DMS79 treated with DMSO at 0.1 percent for 48 hours (cell line): ENCODE measurements at regions not wholly inside any gene's neighbourhood (a gene's known extent, or its start where the extent isn't known, plus 50 kb on each side); places are given as distances from the start of the nearest gene placed in this dataset.

Source experiments
- DNase-seq: peaks from one replicate; lab custom pipeline; 2025; lab: John Stamatoyannopoulos, UW

- DNase-seq, result no peak
Measured at GRCh38 chr7:124330731-124331407, 298.0 kb upstream of the TMEM229A start.

- DNase-seq, result no peak
Measured at GRCh38 chr7:124328774-124329173, 295.9 kb upstream of the TMEM229A start.

GRCh38 chr7:124324262-124324661 is 291.4 kb upstream of the TMEM229A start:
- DNase-seq, result no peak

GRCh38 chr7:124323597-124323996 is 290.7 kb upstream of the TMEM229A start:
- no peak for DNase-seq

GRCh38 chr7:124322561-124322960 is 289.7 kb upstream of the TMEM229A start:
- DNase-seq, result no peak

GRCh38 chr7:124318721-124319450 is 286.0 kb upstream of the TMEM229A start:
- DNase-seq, result no peak

- no peak for DNase-seq
Measured at GRCh38 chr7:124310934-124311390, 278.1 kb upstream of the TMEM229A start.

GRCh38 chr7:124308384-124308783 is 275.5 kb upstream of the TMEM229A start:
- no peak for DNase-seq

GRCh38 chr7:124295289-124295688 is 262.4 kb upstream of the TMEM229A start:
- no peak for DNase-seq

- DNase-seq, result no peak
Measured at GRCh38 chr7:124284937-124285336, 252.1 kb upstream of the TMEM229A start.

- DNase-seq, result no peak
Measured at GRCh38 chr7:124276005-124276622, 243.2 kb upstream of the TMEM229A start.

GRCh38 chr7:124275411-124275810 is 242.5 kb upstream of the TMEM229A start:
- no peak for DNase-seq

- DNase-seq, result no peak
Measured at GRCh38 chr7:124269774-124270173, 236.9 kb upstream of the TMEM229A start.

- DNase-seq, result no peak
Measured at GRCh38 chr7:124267154-124267553, 234.3 kb upstream of the TMEM229A start.

GRCh38 chr7:124263232-124263827 is 230.5 kb upstream of the TMEM229A start:
- DNase-seq, result no peak

GRCh38 chr7:124261710-124262109 is 228.8 kb upstream of the TMEM229A start:
- no peak for DNase-seq

- DNase-seq, result no peak
Measured at GRCh38 chr7:124257638-124258308, 224.9 kb upstream of the TMEM229A start.

GRCh38 chr7:124255041-124255655 is 222.3 kb upstream of the TMEM229A start:
- no peak for DNase-seq

- DNase-seq, result no peak
Measured at GRCh38 chr7:124254396-124254795, 221.5 kb upstream of the TMEM229A start.

GRCh38 chr7:124251636-124252035 is 218.8 kb upstream of the TMEM229A start:
- DNase-seq, result no peak

GRCh38 chr7:124250297-124251034 is 217.6 kb upstream of the TMEM229A start:
- no peak for DNase-seq
